Bronchial epithelial cell (primary cell): ENCODE measurements at regions not wholly inside any gene's neighbourhood (a gene's known extent, or its start where the extent isn't known, plus 50 kb on each side); places are given as distances from the start of the nearest gene placed in this dataset.

ENCODE experiments used
- DNase-seq: peaks from one replicate; pipeline ENCODE4 v3.0.0-alpha.2; 2010; ENCODE audit warnings: low read depth
- FAIRE-seq: peaks from 2 replicates; lab custom pipeline; 2011; peaks lifted over from hg19 to GRCh38; lab: Jason Lieb, UNC
- H3K27me3 ChIP-seq: 2 replicates; pipeline ENCODE4 v1.5.1; 2011; ENCODE audit warnings: low read length; ENCODE audit not compliant: control insufficient read depth, insufficient read depth
- H3K36me3 ChIP-seq: 2 replicates; pipeline ENCODE4 v1.5.1; 2011; ENCODE audit warnings: low read length; ENCODE audit not compliant: control insufficient read depth, insufficient read depth
- H3K4me3 ChIP-seq: 2 replicates; pipeline ENCODE4 v1.5.1; 2011; ENCODE audit warnings: mild to moderate bottlenecking, low read depth, low read length, control low read depth
- TF ChIP-seq, protein P1 (sequence below): IDR thresholded peaks from 2 replicates; pipeline ENCODE4 v1.5.1; 2011; ENCODE audit warnings: mild to moderate bottlenecking, moderate library complexity, low read length, control low read depth, inconsistent platforms; ENCODE audit not compliant: insufficient read depth, severe bottlenecking

GRCh38 chr21:35933466-35933865 lies 126.9 kb downstream of the SETD4 start:
- TF ChIP-seq, protein P1, sequence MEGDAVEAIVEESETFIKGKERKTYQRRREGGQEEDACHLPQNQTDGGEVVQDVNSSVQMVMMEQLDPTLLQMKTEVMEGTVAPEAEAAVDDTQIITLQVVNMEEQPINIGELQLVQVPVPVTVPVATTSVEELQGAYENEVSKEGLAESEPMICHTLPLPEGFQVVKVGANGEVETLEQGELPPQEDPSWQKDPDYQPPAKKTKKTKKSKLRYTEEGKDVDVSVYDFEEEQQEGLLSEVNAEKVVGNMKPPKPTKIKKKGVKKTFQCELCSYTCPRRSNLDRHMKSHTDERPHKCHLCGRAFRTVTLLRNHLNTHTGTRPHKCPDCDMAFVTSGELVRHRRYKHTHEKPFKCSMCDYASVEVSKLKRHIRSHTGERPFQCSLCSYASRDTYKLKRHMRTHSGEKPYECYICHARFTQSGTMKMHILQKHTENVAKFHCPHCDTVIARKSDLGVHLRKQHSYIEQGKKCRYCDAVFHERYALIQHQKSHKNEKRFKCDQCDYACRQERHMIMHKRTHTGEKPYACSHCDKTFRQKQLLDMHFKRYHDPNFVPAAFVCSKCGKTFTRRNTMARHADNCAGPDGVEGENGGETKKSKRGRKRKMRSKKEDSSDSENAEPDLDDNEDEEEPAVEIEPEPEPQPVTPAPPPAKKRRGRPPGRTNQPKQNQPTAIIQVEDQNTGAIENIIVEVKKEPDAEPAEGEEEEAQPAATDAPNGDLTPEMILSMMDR = no peak
- FAIRE-seq = no peak

GRCh38 chr21:35932232-35932911 lies 128.0 kb downstream of the SETD4 start:
- Histone ChIP-seq H3K4me3 (no peak overlapping the region), H3K27me3 (no peaks in the 10 kb centered on the region), H3K36me3 (no peaks in the 10 kb centered on the region)
- DNase-seq = peak; percentile 87
- no peak for FAIRE-seq
- TF ChIP-seq, protein P1 = no peak

More at GRCh38 chr21:35933466-35933865, 126.9 kb downstream of the SETD4 start:
- no peaks in the 10 kb centered on the region for H3K27me3 ChIP-seq
- H3K36me3 ChIP-seq = no peaks in the 10 kb centered on the region
- no peak overlapping the region for H3K4me3 ChIP-seq
- peak; percentile 60 for DNase-seq

GRCh38 chr21:35929901-35930300 lies 130.4 kb downstream of the SETD4 start:
- TF ChIP-seq, protein P1 = no peak
- Histone ChIP-seq H3K36me3 (no peaks in the 10 kb centered on the region), H3K4me3 (no peak overlapping the region), H3K27me3 (no peaks in the 10 kb centered on the region)
- FAIRE-seq (no peak), DNase-seq (no peak)

- no peak overlapping the region for H3K4me3 ChIP-seq
- H3K27me3 ChIP-seq = no peaks in the 10 kb centered on the region
- TF ChIP-seq, protein P1 = no peak
- no peaks in the 10 kb centered on the region for H3K36me3 ChIP-seq
- DNase-seq (no peak), FAIRE-seq (no peak)
Measured at GRCh38 chr21:35927262-35927661, 133.1 kb downstream of the SETD4 start.

- Histone ChIP-seq H3K36me3 (no peaks in the 10 kb centered on the region), H3K4me3 (no peak overlapping the region), H3K27me3 (no peaks in the 10 kb centered on the region)
- peak; percentile 36 for FAIRE-seq
- no peak for DNase-seq
- TF ChIP-seq, protein P1 = no peak
Measured at GRCh38 chr21:35926003-35926740, 134.2 kb downstream of the SETD4 start.

DNA sequence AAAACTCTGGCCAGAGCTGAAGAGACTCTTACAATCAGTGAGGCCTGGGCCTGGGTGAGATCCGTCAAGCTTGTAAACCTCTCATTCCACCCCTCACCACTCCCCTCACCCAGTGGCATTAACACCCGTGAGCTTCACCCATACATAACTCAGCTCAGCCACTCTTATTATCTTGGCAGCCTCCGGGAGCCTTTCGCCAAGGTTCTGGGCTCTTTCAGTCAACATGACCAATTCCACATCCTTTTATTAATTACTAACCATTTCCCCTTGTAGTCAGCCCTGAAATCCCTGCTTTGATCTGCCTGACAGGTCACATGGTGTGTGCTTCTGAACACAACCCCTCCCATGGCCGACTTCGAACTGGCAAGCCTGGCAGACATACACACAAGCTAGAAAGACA lies 134.8 kb downstream of the SETD4 start:
- no peaks in the 10 kb centered on the region for H3K27me3 ChIP-seq
- H3K36me3 ChIP-seq = no peaks in the 10 kb centered on the region
- DNase-seq = peak; percentile 49
- H3K4me3 ChIP-seq = no peak overlapping the region
- no peak for FAIRE-seq
- TF ChIP-seq, protein P1 = no peak
